Glutamatergic neuron (in vitro differentiated cells): ENCODE measurements at regions not wholly inside any gene's neighbourhood (a gene's known extent, or its start where the extent isn't known, plus 50 kb on each side); places are given as distances from the start of the nearest gene placed in this dataset.
A peak's percentile ranks its signal among the peaks of the same experiment; 100 is the strongest.

Experiments used
- DNase-seq: peaks from one replicate; pipeline ENCODE4 v3.0.0; 2022
- H3K27ac Mint-ChIP-seq: one replicate; pipeline ENCODE4 v1.8.0; 2020; ENCODE audit warnings: mild to moderate bottlenecking, mixed read lengths, inconsistent platforms; ENCODE audit not compliant: unreplicated experiment
- H3K27me3 Mint-ChIP-seq: one replicate; pipeline ENCODE4 v1.8.0; 2020; ENCODE audit warnings: mild to moderate bottlenecking, moderate library complexity, mixed read lengths, inconsistent platforms; ENCODE audit not compliant: unreplicated experiment
- H3K36me3 Mint-ChIP-seq: one replicate; pipeline ENCODE4 v1.8.0; 2020; ENCODE audit warnings: mild to moderate bottlenecking, mixed read lengths, inconsistent platforms; ENCODE audit not compliant: unreplicated experiment
- H3K4me1 Mint-ChIP-seq: one replicate; pipeline ENCODE4 v1.8.0; 2020; ENCODE audit warnings: mild to moderate bottlenecking, low read depth, mixed read lengths, inconsistent platforms; ENCODE audit not compliant: unreplicated experiment
- H3K4me3 Mint-ChIP-seq: one replicate; pipeline ENCODE4 v1.8.0; 2020; ENCODE audit warnings: mild to moderate bottlenecking, mixed read lengths, inconsistent platforms; ENCODE audit not compliant: unreplicated experiment
- H3K9me3 Mint-ChIP-seq: one replicate; pipeline ENCODE4 v1.8.0; 2020; ENCODE audit warnings: mild to moderate bottlenecking, moderate library complexity, mixed read lengths, inconsistent platforms; ENCODE audit not compliant: unreplicated experiment
- TF ChIP-seq, protein P1 (sequence below): fragments of 200-600 bp; sonication (generic); IDR thresholded peaks from one replicate; pipeline ENCODE4 v1.5.0; 2021; ENCODE audit not compliant: partially characterized antibody, unreplicated experiment

DNA sequence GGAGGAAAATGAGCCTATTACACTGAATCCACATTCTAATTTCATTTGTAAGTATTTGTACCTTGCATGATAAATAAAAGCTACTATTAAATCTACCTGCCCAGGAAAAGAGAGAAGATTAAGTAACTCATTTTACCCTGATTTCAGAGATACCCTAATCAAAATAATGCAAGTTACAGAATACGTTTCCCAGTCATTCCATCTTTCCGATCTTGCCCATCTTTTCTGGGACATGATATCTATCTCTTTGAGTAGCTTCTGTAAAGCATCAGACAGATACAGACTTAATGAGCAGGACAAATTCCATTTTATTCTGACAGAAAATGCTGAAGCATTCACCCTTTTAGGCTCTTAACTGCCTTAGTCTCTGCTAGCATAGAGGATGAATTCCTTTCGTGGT is 56.6 kb downstream of the SPRY2 start:
- Mint-ChIP-seq H3K27me3 (no peaks in the 10 kb centered on the region), H3K4me3 (no peak overlapping the region), H3K27ac (no peak overlapping the region), H3K9me3 (peaks cover 1% of the 10 kb centered on the region), H3K4me1 (no peaks in the 10 kb centered on the region), H3K36me3 (peaks cover 14% of the 10 kb centered on the region)
- no peak for DNase-seq
- TF ChIP-seq, protein P1, sequence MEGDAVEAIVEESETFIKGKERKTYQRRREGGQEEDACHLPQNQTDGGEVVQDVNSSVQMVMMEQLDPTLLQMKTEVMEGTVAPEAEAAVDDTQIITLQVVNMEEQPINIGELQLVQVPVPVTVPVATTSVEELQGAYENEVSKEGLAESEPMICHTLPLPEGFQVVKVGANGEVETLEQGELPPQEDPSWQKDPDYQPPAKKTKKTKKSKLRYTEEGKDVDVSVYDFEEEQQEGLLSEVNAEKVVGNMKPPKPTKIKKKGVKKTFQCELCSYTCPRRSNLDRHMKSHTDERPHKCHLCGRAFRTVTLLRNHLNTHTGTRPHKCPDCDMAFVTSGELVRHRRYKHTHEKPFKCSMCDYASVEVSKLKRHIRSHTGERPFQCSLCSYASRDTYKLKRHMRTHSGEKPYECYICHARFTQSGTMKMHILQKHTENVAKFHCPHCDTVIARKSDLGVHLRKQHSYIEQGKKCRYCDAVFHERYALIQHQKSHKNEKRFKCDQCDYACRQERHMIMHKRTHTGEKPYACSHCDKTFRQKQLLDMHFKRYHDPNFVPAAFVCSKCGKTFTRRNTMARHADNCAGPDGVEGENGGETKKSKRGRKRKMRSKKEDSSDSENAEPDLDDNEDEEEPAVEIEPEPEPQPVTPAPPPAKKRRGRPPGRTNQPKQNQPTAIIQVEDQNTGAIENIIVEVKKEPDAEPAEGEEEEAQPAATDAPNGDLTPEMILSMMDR, result no peak

DNA sequence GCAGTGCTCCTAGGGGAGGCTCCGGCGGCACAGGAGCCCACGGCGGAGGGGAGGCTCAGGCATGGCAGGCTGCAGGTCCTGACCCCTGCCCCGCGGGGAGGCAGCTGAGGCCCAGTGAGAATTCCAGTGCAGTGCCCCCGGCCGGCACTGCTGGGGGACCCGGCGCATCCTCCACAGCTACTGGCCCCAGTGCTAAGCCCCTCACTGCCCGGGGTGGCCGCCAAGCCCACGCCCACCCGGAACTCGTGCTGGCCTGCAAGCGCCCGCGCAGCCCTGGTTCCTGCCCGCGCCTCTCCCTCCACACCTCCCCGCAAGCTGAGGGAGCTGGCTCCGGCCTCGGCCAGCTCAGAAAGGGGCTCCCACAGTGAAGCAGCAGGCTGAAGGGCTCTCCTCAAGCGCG is 62.2 kb downstream of the SPRY2 start:
- peaks cover 11% of the 10 kb centered on the region for H3K36me3 Mint-ChIP-seq
- H3K9me3 Mint-ChIP-seq, result peaks cover 1% of the 10 kb centered on the region
- no peak overlapping the region for H3K4me3 Mint-ChIP-seq
- TF ChIP-seq, protein P1, result no peak
- no peak for DNase-seq
- peaks cover 4% of the 10 kb centered on the region for H3K27me3 Mint-ChIP-seq
- peaks cover 6% of the 10 kb centered on the region for H3K4me1 Mint-ChIP-seq
- no peak overlapping the region for H3K27ac Mint-ChIP-seq

DNA sequence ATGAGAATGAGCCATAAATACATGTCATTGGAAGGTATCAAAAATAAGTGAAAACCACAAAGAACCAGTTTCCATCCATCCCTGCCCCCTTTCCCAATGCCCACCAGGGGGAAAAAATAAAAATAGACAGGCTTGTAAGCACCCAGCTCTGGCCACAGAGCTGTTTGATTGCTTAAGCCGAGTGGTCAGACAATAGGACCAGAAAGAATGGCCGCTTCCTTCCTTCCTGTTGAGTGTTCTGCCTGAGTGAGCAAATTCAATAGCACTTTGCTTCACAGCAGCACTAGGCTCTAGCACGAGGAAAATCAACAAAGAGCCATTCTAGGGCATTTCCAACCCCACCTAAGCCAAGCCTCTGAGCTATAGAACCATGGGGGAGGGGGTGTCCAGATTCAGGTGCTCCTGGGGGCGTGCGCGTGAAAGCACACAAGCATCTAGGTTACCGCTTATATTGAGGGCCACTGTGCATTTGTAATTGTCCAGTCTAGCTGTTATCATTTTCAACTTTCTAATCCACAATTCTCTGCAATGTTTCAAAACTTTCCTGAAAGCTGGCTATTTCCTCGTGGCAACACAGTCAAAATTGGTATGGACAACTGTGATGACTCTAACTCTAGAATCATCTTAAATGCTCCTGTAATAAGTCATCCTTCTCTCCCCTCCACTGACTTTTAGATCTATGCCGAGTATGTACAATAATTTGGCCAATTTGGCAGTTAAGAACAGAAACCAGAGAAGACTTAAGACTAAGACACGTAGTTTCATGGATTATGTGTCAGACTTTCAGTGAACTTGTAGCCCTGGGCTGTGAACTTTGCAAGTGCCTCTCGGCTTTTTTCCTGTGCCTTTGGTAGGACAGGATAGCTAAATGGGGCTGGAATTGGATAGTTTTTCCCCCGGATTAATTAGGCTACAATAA is 64.3 kb downstream of the SPRY2 start:
- DNase-seq, result no peak
- TF ChIP-seq, protein P1, result no peak
- Mint-ChIP-seq H3K4me1 (peaks cover 6% of the 10 kb centered on the region), H3K4me3 (no peak overlapping the region), H3K27me3 (peaks cover 4% of the 10 kb centered on the region), H3K36me3 (peaks cover 6% of the 10 kb centered on the region), H3K9me3 (no peaks in the 10 kb centered on the region), H3K27ac (peak overlapping the region; percentile 82)

DNA sequence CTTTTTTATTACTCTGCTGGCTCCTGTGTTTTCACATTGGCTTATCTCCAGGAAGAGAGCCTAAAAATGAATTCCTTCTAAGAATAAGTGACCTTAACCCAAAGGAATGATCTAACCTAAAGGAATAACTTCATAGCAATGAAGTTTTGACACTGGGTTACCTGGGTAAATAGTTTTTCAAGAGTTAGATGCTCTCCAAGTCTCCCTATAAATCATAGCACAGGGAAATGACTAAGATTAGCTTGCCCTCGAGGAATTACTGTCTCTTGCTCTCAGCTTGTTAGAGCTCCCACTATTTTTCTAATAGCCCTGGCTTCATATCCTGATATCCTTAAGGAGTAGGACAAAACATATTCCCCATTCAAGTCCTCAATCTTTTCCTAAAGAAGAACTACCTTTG is 66.3 kb downstream of the SPRY2 start:
- Mint-ChIP-seq H3K36me3 (peaks cover 10% of the 10 kb centered on the region), H3K4me1 (peaks cover 6% of the 10 kb centered on the region), H3K9me3 (no peaks in the 10 kb centered on the region), H3K27ac (no peak overlapping the region), H3K27me3 (peaks cover 4% of the 10 kb centered on the region), H3K4me3 (no peak overlapping the region)
- DNase-seq, result no peak
- TF ChIP-seq, protein P1, result no peak

DNA sequence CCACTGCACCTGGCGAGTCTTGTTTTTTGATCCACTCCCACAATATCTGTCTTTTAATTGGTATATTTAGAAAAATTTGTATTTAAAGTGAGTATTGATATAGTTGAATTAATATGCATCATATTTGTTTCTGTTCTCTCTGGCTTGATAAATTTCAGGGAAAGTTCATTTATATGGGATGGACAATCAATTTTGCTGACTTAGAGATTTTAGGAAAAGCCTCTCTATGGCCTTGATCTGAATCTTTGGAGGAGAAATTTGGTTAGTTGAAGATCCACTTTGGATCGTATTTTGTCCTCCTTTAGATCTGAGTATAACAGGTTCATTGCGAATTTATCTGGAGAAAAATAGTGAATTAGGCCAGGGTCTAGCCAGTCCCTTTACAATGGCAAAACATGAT is 67.2 kb downstream of the SPRY2 start:
- no peak for DNase-seq
- H3K27me3 Mint-ChIP-seq, result peaks cover 4% of the 10 kb centered on the region
- H3K4me3 Mint-ChIP-seq, result no peak overlapping the region
- H3K9me3 Mint-ChIP-seq, result no peaks in the 10 kb centered on the region
- TF ChIP-seq, protein P1, result no peak
- peaks cover 6% of the 10 kb centered on the region for H3K4me1 Mint-ChIP-seq
- H3K27ac Mint-ChIP-seq, result no peak overlapping the region
- H3K36me3 Mint-ChIP-seq, result peaks cover 10% of the 10 kb centered on the region
